GM12872 (cell line): ENCODE measurements at regions not wholly inside any gene's neighbourhood (a gene's known extent, or its start where the extent isn't known, plus 50 kb on each side); places are given as distances from the start of the nearest gene placed in this dataset.

Experiments
- TF ChIP-seq, protein P1 (sequence below): IDR thresholded peaks from 3 replicates; pipeline ENCODE4 v1.5.1; 2011; ENCODE audit warnings: low read depth, mild to moderate bottlenecking, low read length, moderate library complexity; ENCODE audit not compliant: insufficient read depth

DNA sequence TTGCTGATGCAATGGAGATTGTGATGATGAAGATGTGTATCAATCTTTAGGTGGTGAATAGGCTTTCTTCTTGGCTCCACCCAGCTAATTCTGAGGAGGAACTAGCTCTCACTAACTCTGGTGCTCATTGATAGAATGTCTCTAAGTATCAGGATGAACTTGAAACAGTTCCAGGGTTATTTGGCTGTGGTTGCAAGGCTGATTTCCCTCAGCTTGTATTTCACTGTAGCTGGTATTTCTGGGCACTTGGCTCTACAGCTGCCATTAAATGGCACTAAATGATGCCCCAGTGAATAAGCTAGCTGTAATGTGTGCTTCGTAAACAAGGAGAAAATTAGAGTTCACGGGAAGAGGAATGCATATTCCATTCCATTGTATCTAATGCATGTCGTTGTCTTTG lies 241.2 kb downstream of the RPIA start:
- TF ChIP-seq, protein P1, sequence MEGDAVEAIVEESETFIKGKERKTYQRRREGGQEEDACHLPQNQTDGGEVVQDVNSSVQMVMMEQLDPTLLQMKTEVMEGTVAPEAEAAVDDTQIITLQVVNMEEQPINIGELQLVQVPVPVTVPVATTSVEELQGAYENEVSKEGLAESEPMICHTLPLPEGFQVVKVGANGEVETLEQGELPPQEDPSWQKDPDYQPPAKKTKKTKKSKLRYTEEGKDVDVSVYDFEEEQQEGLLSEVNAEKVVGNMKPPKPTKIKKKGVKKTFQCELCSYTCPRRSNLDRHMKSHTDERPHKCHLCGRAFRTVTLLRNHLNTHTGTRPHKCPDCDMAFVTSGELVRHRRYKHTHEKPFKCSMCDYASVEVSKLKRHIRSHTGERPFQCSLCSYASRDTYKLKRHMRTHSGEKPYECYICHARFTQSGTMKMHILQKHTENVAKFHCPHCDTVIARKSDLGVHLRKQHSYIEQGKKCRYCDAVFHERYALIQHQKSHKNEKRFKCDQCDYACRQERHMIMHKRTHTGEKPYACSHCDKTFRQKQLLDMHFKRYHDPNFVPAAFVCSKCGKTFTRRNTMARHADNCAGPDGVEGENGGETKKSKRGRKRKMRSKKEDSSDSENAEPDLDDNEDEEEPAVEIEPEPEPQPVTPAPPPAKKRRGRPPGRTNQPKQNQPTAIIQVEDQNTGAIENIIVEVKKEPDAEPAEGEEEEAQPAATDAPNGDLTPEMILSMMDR: no peak

DNA sequence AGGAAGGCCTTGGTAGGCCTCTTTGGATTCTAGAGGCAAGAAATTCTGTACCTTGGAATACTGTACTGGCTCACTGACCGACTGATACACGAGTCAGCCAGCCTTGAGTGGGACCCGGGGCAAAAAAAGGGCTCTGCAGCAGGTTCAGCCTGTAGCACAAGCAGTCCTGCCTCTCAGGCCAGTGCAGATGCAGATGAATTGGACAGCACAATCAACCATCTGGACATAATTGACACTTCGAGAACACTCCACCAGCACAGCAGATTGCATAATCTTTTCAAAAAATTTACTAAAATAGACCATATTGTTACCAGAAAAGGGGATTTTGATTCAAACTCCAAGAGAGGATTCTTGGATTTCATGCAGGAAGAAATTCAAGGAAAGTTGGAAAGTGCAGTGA lies 241.6 kb downstream of the RPIA start:
- TF ChIP-seq, protein P1: no peak

DNA sequence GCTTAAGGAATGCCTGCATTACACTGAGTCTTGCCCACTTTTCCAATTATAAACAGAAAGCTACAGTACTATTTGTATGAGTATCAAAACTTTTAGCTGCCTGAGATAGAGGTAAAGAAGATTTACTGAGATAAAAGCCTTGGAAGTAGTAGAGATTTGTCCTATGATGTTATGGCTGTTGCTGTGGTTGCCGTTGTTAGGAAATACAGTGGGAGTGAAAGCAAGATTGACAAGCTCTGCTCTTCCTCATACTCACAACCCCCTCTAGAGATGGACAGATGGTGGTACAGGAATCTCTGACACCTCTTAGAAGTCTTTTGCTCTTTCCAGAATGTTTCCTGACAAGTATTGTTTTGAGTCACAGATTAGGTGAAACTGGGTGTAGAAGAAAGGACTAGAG lies 242.5 kb downstream of the RPIA start:
- TF ChIP-seq, protein P1: no peak

DNA sequence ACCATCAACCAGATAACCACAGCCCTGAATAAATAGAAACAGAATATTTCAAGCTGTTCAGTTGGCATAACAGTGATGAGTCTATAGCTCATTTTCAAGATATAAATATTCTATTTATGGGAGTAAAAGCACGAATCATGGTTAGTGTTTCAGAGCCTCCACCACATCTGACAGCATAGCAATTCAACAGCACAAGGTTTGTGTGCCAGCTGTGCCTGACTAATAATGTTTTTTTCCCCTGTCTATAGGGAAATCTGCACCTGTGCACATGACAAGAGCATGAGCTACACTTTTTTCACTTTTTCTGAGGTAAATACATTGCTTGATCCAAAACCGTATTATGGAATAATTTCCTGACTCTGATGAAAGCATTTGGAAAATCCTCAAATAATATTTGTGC lies 251.3 kb downstream of the RPIA start:
- TF ChIP-seq, protein P1: no peak

DNA sequence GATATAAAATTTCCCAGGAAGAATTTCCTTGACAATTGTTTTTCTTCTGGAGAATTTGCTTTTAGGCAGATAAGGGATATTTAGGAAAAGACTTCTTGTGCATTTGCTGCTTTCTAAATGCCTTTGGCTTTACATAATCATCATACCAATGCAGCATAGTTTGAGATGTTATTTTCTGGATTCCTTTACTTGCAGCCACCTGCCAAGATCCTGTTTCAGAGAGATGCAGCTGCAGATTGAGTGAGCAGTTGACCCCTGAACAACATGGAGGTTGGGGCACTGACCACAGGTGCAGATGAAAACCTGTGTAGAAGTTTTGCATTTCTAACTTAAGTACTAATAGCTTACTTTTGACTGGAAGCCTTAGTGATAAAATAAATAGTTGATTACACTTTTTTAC lies 257.9 kb downstream of the RPIA start:
- TF ChIP-seq, protein P1: no peak

DNA sequence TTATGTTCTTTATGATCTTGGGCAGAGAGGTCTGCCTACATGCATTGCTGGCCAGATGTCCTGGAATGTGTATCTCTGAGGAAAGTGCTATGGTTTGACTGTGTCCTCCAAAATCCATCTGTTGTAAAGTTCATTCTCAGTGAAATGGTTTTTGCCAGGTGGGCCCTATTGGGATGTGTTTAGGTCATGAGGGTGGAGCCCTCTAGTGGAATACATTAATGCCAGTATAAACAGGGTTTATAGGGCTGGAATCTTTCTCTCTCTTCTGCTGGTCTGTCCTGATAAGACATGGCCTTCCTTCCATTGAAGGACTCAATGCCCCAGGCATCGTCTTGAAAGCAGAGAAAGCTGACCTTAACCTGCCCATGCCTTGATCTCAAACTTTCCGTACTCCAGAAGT lies 258.5 kb downstream of the RPIA start:
- TF ChIP-seq, protein P1: no peak

DNA sequence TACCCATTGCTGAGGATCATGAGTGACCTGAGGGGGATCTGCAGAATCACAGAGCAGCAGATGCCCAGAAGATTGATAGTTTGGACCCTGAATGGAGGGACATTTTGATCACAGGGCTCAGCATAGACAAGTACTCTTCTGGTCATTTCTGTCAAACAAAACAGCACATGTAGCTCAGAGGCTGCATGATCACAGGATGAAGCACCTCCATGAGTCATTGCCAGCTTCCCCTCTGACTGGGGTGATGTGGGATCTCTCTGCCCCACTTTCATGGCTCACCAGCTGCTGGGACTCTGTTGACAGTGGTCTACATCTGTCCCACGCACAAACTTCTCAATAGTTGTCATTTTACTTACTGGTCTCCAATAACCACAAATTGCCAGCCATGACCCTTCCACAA lies 264.1 kb downstream of the RPIA start:
- TF ChIP-seq, protein P1: no peak

DNA sequence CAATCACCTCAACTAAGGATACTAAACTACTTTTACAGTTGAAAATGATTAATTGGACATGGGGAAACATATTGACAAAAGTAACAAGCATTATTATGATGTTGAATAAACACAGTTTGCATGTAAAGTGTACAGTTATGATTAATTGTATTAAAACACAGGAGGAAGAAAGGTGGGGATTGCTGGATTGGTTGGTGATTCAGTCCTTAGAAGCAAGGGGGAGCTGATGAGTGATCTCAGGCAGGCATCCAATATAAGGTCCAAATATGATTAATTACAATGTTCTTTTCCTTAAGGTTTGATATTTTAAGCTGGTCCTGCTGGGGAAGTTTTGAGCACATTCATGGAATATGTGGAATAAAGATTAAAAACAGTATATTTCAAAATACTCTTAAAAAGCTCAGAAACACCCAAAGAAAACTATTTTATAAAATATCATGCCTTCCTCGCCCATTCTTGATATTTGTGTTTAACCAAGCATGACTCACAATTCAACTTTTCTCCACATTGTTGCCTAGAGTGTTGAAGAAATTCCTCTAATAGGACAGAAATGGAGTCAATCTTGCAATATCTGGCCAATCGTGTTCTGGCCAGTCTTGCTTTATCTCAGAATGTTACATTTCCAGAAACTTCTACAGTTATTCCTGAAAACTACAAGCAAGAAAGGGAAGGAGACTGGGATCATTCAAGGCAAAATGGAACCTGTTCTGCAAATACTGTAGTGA lies 268.2 kb downstream of the RPIA start:
- TF ChIP-seq, protein P1: no peak
